Fibroblast of lung (primary cell): ENCODE measurements at regions not wholly inside any gene's neighbourhood (a gene's known extent, or its start where the extent isn't known, plus 50 kb on each side); places are given as distances from the start of the nearest gene placed in this dataset.

ENCODE experiments used
- DNase-seq, 2 donors: peaks; one replicate each; pipeline versions ENCODE4 v3.0.0 to v3.0.0-alpha.2; 2010; ENCODE audit warnings: low read depth in 2 of 2
- H2AFZ ChIP-seq: 2 replicates; pipeline ENCODE4 v1.5.1; 2012; ENCODE audit warnings: low read length, control low read depth, inconsistent platforms
- H3K27ac ChIP-seq: 2 replicates; pipeline ENCODE4 v1.5.1; 2011; ENCODE audit warnings: low read length, control low read depth; ENCODE audit not compliant: insufficient read depth
- H3K27me3 ChIP-seq: 2 replicates; pipeline ENCODE4 v1.5.1; 2011; ENCODE audit warnings: mild to moderate bottlenecking, low read length; ENCODE audit not compliant: control insufficient read depth, insufficient read depth
- H3K36me3 ChIP-seq: 2 replicates; pipeline ENCODE4 v1.5.1; 2011; ENCODE audit warnings: low read length; ENCODE audit not compliant: control insufficient read depth, insufficient read depth
- H3K4me1 ChIP-seq: 2 replicates; pipeline ENCODE4 v1.5.1; 2011; ENCODE audit warnings: low read length; ENCODE audit not compliant: control insufficient read depth, insufficient read depth; ENCODE audit errors: extremely low read depth
- H3K4me2 ChIP-seq: 2 replicates; pipeline ENCODE4 v1.5.1; 2011; ENCODE audit warnings: low read length, control low read depth; ENCODE audit not compliant: insufficient read depth; ENCODE audit errors: extremely low read depth
- H3K4me3 ChIP-seq, 4 experiments: fragments of 200-600 bp in 1 of 4; sonication (generic) in 1 of 4; replicated peaks in 1 of 4; 2 replicates each; pipeline ENCODE4 v1.5.1; 2011 to 2016; ENCODE audit warnings: low read length in 4 of 4, low read depth in 3 of 4, mild to moderate bottlenecking in 3 of 4, control low read depth in 2 of 4, inconsistent platforms in 1 of 4, mixed read lengths in 1 of 4; ENCODE audit not compliant: insufficient read depth in 1 of 4; ENCODE audit errors: control extremely low read depth in 1 of 4
- H3K79me2 ChIP-seq: 2 replicates; pipeline ENCODE4 v1.5.1; 2012; ENCODE audit warnings: mild to moderate bottlenecking, low read length, inconsistent platforms; ENCODE audit not compliant: control insufficient read depth, insufficient read depth
- H3K9ac ChIP-seq: 2 replicates; pipeline ENCODE4 v1.5.1; 2011; ENCODE audit warnings: mild to moderate bottlenecking, low read length, control low read depth; ENCODE audit not compliant: insufficient read depth
- H3K9me3 ChIP-seq: 2 replicates; pipeline ENCODE4 v1.5.1; 2012; ENCODE audit warnings: low read depth, low read length; ENCODE audit not compliant: control insufficient read depth, insufficient read depth
- H4K20me1 ChIP-seq: 2 replicates; pipeline ENCODE4 v1.5.1; 2011; ENCODE audit warnings: low read length; ENCODE audit not compliant: control insufficient read depth, insufficient read depth; ENCODE audit errors: extremely low read depth
- EZH2 ChIP-seq: IDR thresholded peaks from 2 replicates; pipeline ENCODE4 v1.5.1; 2012; ENCODE audit warnings: low read length, control low read depth, mild to moderate bottlenecking; ENCODE audit errors: missing control alignments
- TF ChIP-seq, protein P1 (sequence below), 2 donors: IDR thresholded peaks in 1 of 2; conservative IDR thresholded peaks in 1 of 2; 1 replicate in 1 of 2; 2 replicates in 1 of 2; pipeline ENCODE4 v1.5.1; 2011 to 2012; ENCODE audit warnings: low read length in 2 of 2, control low read depth in 1 of 2, inconsistent platforms in 1 of 2, low read depth in 1 of 2, mild to moderate bottlenecking in 1 of 2

GRCh38 chr3:59450946-59451763 lies 401.3 kb upstream of the CFAP20DC start:
- no peaks in the 10 kb centered on the region for H3K4me1 ChIP-seq
- H3K4me2 ChIP-seq: no peak overlapping the region
- H3K4me3 ChIP-seq: no peak overlapping the region
- H3K36me3 ChIP-seq: no peaks in the 10 kb centered on the region
- no peaks in the 10 kb centered on the region for H3K27me3 ChIP-seq
- H2AFZ ChIP-seq: no peak overlapping the region
- no peak overlapping the region for H3K27ac ChIP-seq
- no peaks in the 10 kb centered on the region for H4K20me1 ChIP-seq
- DNase-seq: peak in 1 of 2 donors; percentile 16
- H3K9ac ChIP-seq: no peak overlapping the region
- no peaks in the 10 kb centered on the region for H3K9me3 ChIP-seq
- TF ChIP-seq, protein P1, sequence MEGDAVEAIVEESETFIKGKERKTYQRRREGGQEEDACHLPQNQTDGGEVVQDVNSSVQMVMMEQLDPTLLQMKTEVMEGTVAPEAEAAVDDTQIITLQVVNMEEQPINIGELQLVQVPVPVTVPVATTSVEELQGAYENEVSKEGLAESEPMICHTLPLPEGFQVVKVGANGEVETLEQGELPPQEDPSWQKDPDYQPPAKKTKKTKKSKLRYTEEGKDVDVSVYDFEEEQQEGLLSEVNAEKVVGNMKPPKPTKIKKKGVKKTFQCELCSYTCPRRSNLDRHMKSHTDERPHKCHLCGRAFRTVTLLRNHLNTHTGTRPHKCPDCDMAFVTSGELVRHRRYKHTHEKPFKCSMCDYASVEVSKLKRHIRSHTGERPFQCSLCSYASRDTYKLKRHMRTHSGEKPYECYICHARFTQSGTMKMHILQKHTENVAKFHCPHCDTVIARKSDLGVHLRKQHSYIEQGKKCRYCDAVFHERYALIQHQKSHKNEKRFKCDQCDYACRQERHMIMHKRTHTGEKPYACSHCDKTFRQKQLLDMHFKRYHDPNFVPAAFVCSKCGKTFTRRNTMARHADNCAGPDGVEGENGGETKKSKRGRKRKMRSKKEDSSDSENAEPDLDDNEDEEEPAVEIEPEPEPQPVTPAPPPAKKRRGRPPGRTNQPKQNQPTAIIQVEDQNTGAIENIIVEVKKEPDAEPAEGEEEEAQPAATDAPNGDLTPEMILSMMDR (conservative IDR thresholded peaks at IDR 0.05 in 1 of 2, IDR thresholded peaks at IDR 0.05 in 1 of 2; ENCODE audit: low read depth in 1 of 2, low read length in 2 of 2): no peak
- TF ChIP-seq EZH2: no peak
- no peaks in the 10 kb centered on the region for H3K79me2 ChIP-seq

DNA sequence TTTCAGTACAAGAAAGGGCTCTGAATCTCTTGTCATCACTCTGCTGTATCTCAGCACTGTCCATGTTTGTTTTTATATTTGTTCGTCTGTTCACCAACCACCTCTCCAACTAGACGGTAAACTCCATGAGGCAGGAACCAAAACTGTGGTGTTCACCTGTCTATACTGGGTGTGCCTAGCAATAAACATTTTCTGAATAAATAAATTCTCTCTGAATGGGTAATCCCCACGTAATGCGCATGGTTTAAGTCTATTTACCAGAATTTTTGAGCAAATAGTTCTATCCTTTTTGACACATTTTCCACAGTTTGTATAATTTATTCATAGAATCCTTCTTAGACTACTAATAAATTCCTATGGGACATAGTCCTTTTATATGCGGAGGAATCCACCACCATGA lies 400.6 kb upstream of the CFAP20DC start:
- no peak overlapping the region for H3K27ac ChIP-seq
- H3K79me2 ChIP-seq: no peaks in the 10 kb centered on the region
- H2AFZ ChIP-seq: no peak overlapping the region
- no peaks in the 10 kb centered on the region for H4K20me1 ChIP-seq
- no peak overlapping the region for H3K4me2 ChIP-seq
- H3K36me3 ChIP-seq: no peaks in the 10 kb centered on the region
- no peak overlapping the region for H3K9ac ChIP-seq
- no peaks in the 10 kb centered on the region for H3K27me3 ChIP-seq
- no peaks in the 10 kb centered on the region for H3K4me1 ChIP-seq
- H3K9me3 ChIP-seq: no peaks in the 10 kb centered on the region
- no peak overlapping the region for H3K4me3 ChIP-seq
- TF ChIP-seq, protein P1 (conservative IDR thresholded peaks at IDR 0.05 in 1 of 2, IDR thresholded peaks at IDR 0.05 in 1 of 2; ENCODE audit: low read depth in 1 of 2, low read length in 2 of 2): no peak
- TF ChIP-seq EZH2: no peak
- DNase-seq: no peak

DNA sequence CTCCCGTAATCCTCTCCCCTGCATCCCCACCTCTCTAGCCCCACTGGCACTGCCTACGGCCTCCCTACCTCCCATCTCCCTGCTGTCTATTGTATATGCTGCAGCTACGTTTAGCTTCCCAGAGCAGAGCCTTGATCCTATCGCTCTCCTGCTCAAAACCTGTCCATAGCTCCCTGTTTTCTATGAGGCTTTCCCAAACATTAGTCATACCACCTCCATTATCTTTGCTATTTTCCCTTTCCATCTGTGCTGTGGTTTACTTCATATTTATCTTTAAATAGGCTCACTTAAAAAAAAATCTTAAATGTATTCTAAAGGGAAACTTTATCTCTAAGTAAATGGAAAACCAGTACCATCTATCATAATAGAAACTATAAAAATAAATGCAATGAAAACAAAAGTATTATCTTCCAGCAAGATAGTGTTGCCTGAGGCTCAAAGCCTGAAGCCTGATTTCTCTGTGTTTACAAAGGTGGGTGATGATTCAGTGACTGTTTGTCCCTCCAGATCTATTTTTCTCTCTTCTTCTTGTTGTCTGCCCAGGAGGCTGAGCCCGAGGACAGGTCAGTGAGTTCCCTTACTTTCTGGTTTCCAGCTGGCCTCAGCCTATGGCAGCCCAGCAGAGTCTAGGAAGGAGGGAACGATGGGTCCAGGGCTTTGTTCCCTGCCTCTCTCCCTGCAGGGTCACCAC lies 397.1 kb upstream of the CFAP20DC start:
- Histone ChIP-seq H3K4me2 (no peak overlapping the region), H3K79me2 (no peaks in the 10 kb centered on the region), H3K36me3 (no peaks in the 10 kb centered on the region), H3K4me1 (no peaks in the 10 kb centered on the region), H3K27me3 (no peaks in the 10 kb centered on the region), H4K20me1 (no peaks in the 10 kb centered on the region), H3K27ac (no peak overlapping the region), H2AFZ (no peak overlapping the region), H3K9ac (no peak overlapping the region), H3K4me3 (no peak overlapping the region), H3K9me3 (no peaks in the 10 kb centered on the region)
- no peak for TF ChIP-seq EZH2
- TF ChIP-seq, protein P1 (conservative IDR thresholded peaks at IDR 0.05 in 1 of 2, IDR thresholded peaks at IDR 0.05 in 1 of 2; ENCODE audit: low read depth in 1 of 2, low read length in 2 of 2): no peak
- DNase-seq: peak in 1 of 2 donors; percentile 55
